Ishikawa (cell line): ENCODE measurements at regions not wholly inside any gene's neighbourhood (a gene's known extent, or its start where the extent isn't known, plus 50 kb on each side); places are given as distances from the start of the nearest gene placed in this dataset.

Experiments used
- CEBPB ChIP-seq: IDR thresholded peaks from 2 replicates; pipeline ENCODE4 v1.6.1; 2012
- CREB1 ChIP-seq: IDR thresholded peaks from 2 replicates; pipeline ENCODE4 v1.6.1; 2012; ENCODE audit warnings: low read depth
- EGR1 ChIP-seq: IDR thresholded peaks from 2 replicates; pipeline ENCODE4 v1.6.1; 2012
- EP300 ChIP-seq: IDR thresholded peaks from 2 replicates; pipeline ENCODE4 v1.6.1; 2012; ENCODE audit warnings: borderline replicate concordance
- FOXM1 ChIP-seq: IDR thresholded peaks from 2 replicates; pipeline ENCODE4 v1.6.1; 2012; ENCODE audit warnings: low read depth, borderline replicate concordance
- MAX ChIP-seq: IDR thresholded peaks from 2 replicates; pipeline ENCODE4 v1.6.1; 2012
- NFIC ChIP-seq: IDR thresholded peaks from 2 replicates; pipeline ENCODE4 v1.6.1; 2012
- RAD21 ChIP-seq: IDR thresholded peaks from 2 replicates; pipeline ENCODE4 v1.6.1; 2012; ENCODE audit warnings: low read depth
- REST ChIP-seq: IDR thresholded peaks from 2 replicates; pipeline ENCODE4 v1.6.1; 2012; ENCODE audit warnings: low read depth, mild to moderate bottlenecking
- TAF1 ChIP-seq: IDR thresholded peaks from 2 replicates; pipeline ENCODE4 v1.6.1; 2012; ENCODE audit warnings: low read depth, mild to moderate bottlenecking
- TCF12 ChIP-seq: IDR thresholded peaks from 2 replicates; pipeline ENCODE4 v1.6.1; 2012; ENCODE audit warnings: low read depth
- TEAD4 ChIP-seq: IDR thresholded peaks from 2 replicates; pipeline ENCODE4 v1.6.1; 2012
- USF1 ChIP-seq: IDR thresholded peaks from 2 replicates; pipeline ENCODE4 v1.6.1; 2012
- YY1 ChIP-seq: IDR thresholded peaks from 2 replicates; pipeline ENCODE4 v1.6.1; 2012; ENCODE audit warnings: low read depth
- ZBTB7A ChIP-seq: IDR thresholded peaks from 2 replicates; pipeline ENCODE4 v1.6.1; 2012; ENCODE audit warnings: low read depth

GRCh38 chr6:140486450-140487361 lies 1112.3 kb upstream of the CITED2 start:
- no peak for TF ChIP-seq NFIC
- no peak for TF ChIP-seq REST
- no peak for TF ChIP-seq CEBPB
- TF ChIP-seq EGR1: no peak
- no peak for TF ChIP-seq TEAD4
- TF ChIP-seq TAF1: no peak
- TF ChIP-seq ZBTB7A: no peak
- TF ChIP-seq CREB1: no peak
- TF ChIP-seq USF1: no peak
- no peak for TF ChIP-seq MAX
- no peak for TF ChIP-seq FOXM1
- TF ChIP-seq EP300: no peak
- no peak for TF ChIP-seq YY1
- no peak for TF ChIP-seq TCF12
- no peak for TF ChIP-seq RAD21

GRCh38 chr6:140485740-140486449 lies 1111.4 kb upstream of the CITED2 start:
- TF ChIP-seq TCF12 (no peak), EGR1 (peak; percentile 80)

- TF ChIP-seq ZBTB7A: no peak
These were observed 1106.4 kb upstream of the CITED2 start for GRCh38 chr6:140480852-140481251.

- TF ChIP-seq CREB1 (no peak), RAD21 (no peak)
These were observed 1104.2 kb upstream of the CITED2 start for GRCh38 chr6:140478631-140479030.

- TF ChIP-seq MAX: no peak
- TF ChIP-seq EGR1: no peak
- no peak for TF ChIP-seq TCF12
- TF ChIP-seq TEAD4: no peak
- TF ChIP-seq YY1: no peak
- TF ChIP-seq REST: no peak
These were observed 1100.6 kb upstream of the CITED2 start for GRCh38 chr6:140475086-140475485.

- no peak for TF ChIP-seq NFIC
- TF ChIP-seq REST: no peak
- no peak for TF ChIP-seq EP300
- no peak for TF ChIP-seq ZBTB7A
- no peak for TF ChIP-seq YY1
- TF ChIP-seq TAF1: no peak
- TF ChIP-seq TEAD4: no peak
- no peak for TF ChIP-seq CREB1
- TF ChIP-seq FOXM1: no peak
- no peak for TF ChIP-seq USF1
These were observed 1090.3 kb upstream of the CITED2 start for GRCh38 chr6:140464720-140465119.
